ENCODE measurements at regions not wholly inside any gene's neighbourhood (a gene's known extent, or its start where the extent isn't known, plus 50 kb on each side); places are given as distances from the start of the nearest gene placed in this dataset.

GRCh38 chr9:88326936-88327335, 61.3 kb upstream of the SPIN1 start:
- no peak for DNase-seq (ENCODE audit: low spot score)

GRCh38 chr9:88326015-88326414, 62.2 kb upstream of the SPIN1 start:
- DNase-seq (ENCODE audit: low spot score) = no peak

- peak; percentile 55 for DNase-seq (ENCODE audit: low spot score)
These were observed 65.2 kb upstream of the SPIN1 start for GRCh38 chr9:88322906-88323566.

- DNase-seq (ENCODE audit: low spot score) = no peak
These were observed 66.5 kb upstream of the SPIN1 start for GRCh38 chr9:88321764-88322163.

GRCh38 chr9:88320748-88321415, 67.4 kb upstream of the SPIN1 start:
- DNase-seq (ENCODE audit: low spot score) = no peak

- peak; percentile 25 for DNase-seq (ENCODE audit: low spot score)
These were observed 68.1 kb upstream of the SPIN1 start for GRCh38 chr9:88319936-88320747.

GRCh38 chr9:88313364-88314220, 74.7 kb upstream of the SPIN1 start:
- DNase-seq (ENCODE audit: low spot score) = no peak

GRCh38 chr9:88312517-88313103, 75.6 kb upstream of the SPIN1 start:
- DNase-seq (ENCODE audit: low spot score) = no peak

GRCh38 chr9:88312045-88312444, 76.2 kb upstream of the SPIN1 start:
- DNase-seq (ENCODE audit: low spot score) = no peak

- DNase-seq (ENCODE audit: low spot score) = no peak
These were observed 77.8 kb upstream of the SPIN1 start for GRCh38 chr9:88310310-88310980.

- DNase-seq (ENCODE audit: low spot score) = no peak
These were observed 79.2 kb upstream of the SPIN1 start for GRCh38 chr9:88308831-88309560.

- no peak for DNase-seq (ENCODE audit: low spot score)
These were observed 81.1 kb upstream of the SPIN1 start for GRCh38 chr9:88307136-88307535.

- DNase-seq (ENCODE audit: low spot score) = peak; percentile 45
These were observed 84.4 kb upstream of the SPIN1 start for GRCh38 chr9:88303721-88304451.

- no peak for DNase-seq (ENCODE audit: low spot score)
These were observed 85.5 kb upstream of the SPIN1 start for GRCh38 chr9:88302579-88303324.

- no peak for DNase-seq (ENCODE audit: low spot score)
These were observed 87.7 kb upstream of the SPIN1 start for GRCh38 chr9:88300556-88300955.

- DNase-seq (ENCODE audit: low spot score) = no peak
These were observed 96.4 kb upstream of the SPIN1 start for GRCh38 chr9:88291856-88292255.

- no peak for DNase-seq (ENCODE audit: low spot score)
These were observed 97.2 kb upstream of the SPIN1 start for GRCh38 chr9:88291056-88291455.

GRCh38 chr9:88289532-88289931, 98.7 kb upstream of the SPIN1 start:
- DNase-seq (ENCODE audit: low spot score) = no peak

GRCh38 chr9:88287972-88288371, 100.3 kb upstream of the SPIN1 start:
- peak; percentile 13 for DNase-seq (ENCODE audit: low spot score)

Data from AG08395 (cell line).